ENCODE measurements at regions not wholly inside any gene's neighbourhood (a gene's known extent, or its start where the extent isn't known, plus 50 kb on each side); places are given as distances from the start of the nearest gene placed in this dataset.

- no peaks in the 10 kb centered on the region for H3K27me3 ChIP-seq (ENCODE audit: control insufficient read depth, insufficient read depth, low read length)
- BruUV-seq (replicated peaks): no TSS peak
- peaks cover 36% of the 10 kb centered on the region for H3K9me3 ChIP-seq (ENCODE audit: control insufficient read depth, insufficient read depth, low read depth, low read length)
- no peak overlapping the region; the same call in 1 of the 2 replicates for H3K27ac ChIP-seq (ENCODE audit: low read length)
- TF ChIP-seq TCF7L2 (IDR thresholded peaks at IDR 0.05; ENCODE audit: low read depth, low read length) (no peak), POLR2AphosphoS5 (IDR thresholded peaks at IDR 0.05; ENCODE audit: low read depth, low read length) (no peak), SIN3A (IDR thresholded peaks at IDR 0.05; ENCODE audit: borderline replicate concordance, insufficient read depth, low read depth, low read length) (no peak), CTCF (IDR thresholded peaks at IDR 0.05) (no peak), REST (IDR thresholded peaks at IDR 0.05; ENCODE audit: insufficient read depth in 1 of 2, low read depth in 2 of 2, low read length in 1 of 2) (no peak)
- DNase-seq (ENCODE audit: low read depth, low spot score) (no peak), ATAC-seq (no peak)
- in situ Hi-C loops (cut with HindIII; ENCODE audit: low pct_unique_long_range_greater_than_20kb, low sequenced_read_pairs) (no loop called here), intact Hi-C loops (cut with micrococcal nuclease; ENCODE audit: unreplicated experiment) (no loop called here)
- H3K4me1 ChIP-seq (ENCODE audit: control insufficient read depth, insufficient read depth, low read length): no peaks in the 10 kb centered on the region
- ChIA-PET POLR2A (no interaction called here), CTCF (no interaction called here)
- H3K4me3 ChIP-seq (ENCODE audit: low read depth in 2 of 2, low read length in 2 of 2): no peak overlapping the region
- H3K36me3 ChIP-seq (ENCODE audit: control insufficient read depth, insufficient read depth, low read length): no peaks in the 10 kb centered on the region; the same call in 1 of the 2 replicates
Measured at GRCh38 chr10:4718544-4718943, 107.5 kb upstream of the AKR1E2 start.

GRCh38 chr10:4717670-4718069 lies 108.3 kb upstream of the AKR1E2 start:
- intact Hi-C loops (cut with micrococcal nuclease; ENCODE audit: unreplicated experiment): no loop called here
- no TSS peak for BruUV-seq (replicated peaks)
- TF ChIP-seq TCF7L2 (IDR thresholded peaks at IDR 0.05; ENCODE audit: low read depth, low read length): no peak
- TF ChIP-seq SIN3A (IDR thresholded peaks at IDR 0.05; ENCODE audit: borderline replicate concordance, insufficient read depth, low read depth, low read length): no peak
- no peak for TF ChIP-seq POLR2AphosphoS5 (IDR thresholded peaks at IDR 0.05; ENCODE audit: low read depth, low read length)
- TF ChIP-seq CTCF (IDR thresholded peaks at IDR 0.05): no peak
- no peak for TF ChIP-seq REST (IDR thresholded peaks at IDR 0.05; ENCODE audit: insufficient read depth in 1 of 2, low read depth in 2 of 2, low read length in 1 of 2)
- CTCF ChIA-PET: no interaction called here
- Histone ChIP-seq H3K27ac (ENCODE audit: low read length) (peak overlapping the region; percentile 26; the same call in 1 of the 2 replicates), H3K9me3 (ENCODE audit: control insufficient read depth, insufficient read depth, low read depth, low read length) (peaks cover 27% of the 10 kb centered on the region), H3K4me3 (ENCODE audit: low read depth in 2 of 2, low read length in 2 of 2) (no peak overlapping the region), H3K4me1 (ENCODE audit: control insufficient read depth, insufficient read depth, low read length) (no peaks in the 10 kb centered on the region), H3K36me3 (ENCODE audit: control insufficient read depth, insufficient read depth, low read length) (no peaks in the 10 kb centered on the region; the same call in 1 of the 2 replicates), H3K27me3 (ENCODE audit: control insufficient read depth, insufficient read depth, low read length) (no peaks in the 10 kb centered on the region)
- in situ Hi-C loops (cut with HindIII; ENCODE audit: low pct_unique_long_range_greater_than_20kb, low sequenced_read_pairs): no loop called here
- no peak for DNase-seq (ENCODE audit: low read depth, low spot score)
- no peak for ATAC-seq
- POLR2A ChIA-PET: interaction anchor here (0.6 kb wide), 1 partner anchor 53 kb away, joined by 3 read pairs; no protein-coding TSS in a partner anchor

Measured in Panc1 (cell line).